Hematopoietic multipotent progenitor cell treated with erythropoietin and hydrocortisone succinate and interleukin-3 and kit ligand, for 17 days (in vitro differentiated cells): ENCODE measurements at regions not wholly inside any gene's neighbourhood (a gene's known extent, or its start where the extent isn't known, plus 50 kb on each side); places are given as distances from the start of the nearest gene placed in this dataset.

Experiments used
- DNase-seq: peaks from one replicate; pipeline ENCODE4 v3.0.0-alpha.2; 2015; ENCODE audit warnings: low spot score

- no peak for DNase-seq
Observed at GRCh38 chr14:97402279-97402678, 605.1 kb downstream of the VRK1 start.

- no peak for DNase-seq
Observed at GRCh38 chr14:97407701-97408407, 610.7 kb downstream of the VRK1 start.

GRCh38 chr14:97408503-97408902, 611.3 kb downstream of the VRK1 start:
- no peak for DNase-seq

GRCh38 chr14:97408937-97409815, 612.0 kb downstream of the VRK1 start:
- no peak for DNase-seq

GRCh38 chr14:97410667-97411620, 613.8 kb downstream of the VRK1 start:
- no peak for DNase-seq

GRCh38 chr14:97411938-97412612, 614.9 kb downstream of the VRK1 start:
- no peak for DNase-seq

GRCh38 chr14:97413022-97413539, 615.9 kb downstream of the VRK1 start:
- DNase-seq = no peak

- no peak for DNase-seq
Observed at GRCh38 chr14:97413966-97414717, 617.0 kb downstream of the VRK1 start.

- no peak for DNase-seq
Observed at GRCh38 chr14:97414718-97415098, 617.5 kb downstream of the VRK1 start.

- DNase-seq = no peak
Observed at GRCh38 chr14:97415907-97416306, 618.7 kb downstream of the VRK1 start.

GRCh38 chr14:97416550-97416949, 619.4 kb downstream of the VRK1 start:
- no peak for DNase-seq

- DNase-seq = no peak
Observed at GRCh38 chr14:97417331-97417730, 620.1 kb downstream of the VRK1 start.

- DNase-seq = no peak
Observed at GRCh38 chr14:97420211-97420610, 623.0 kb downstream of the VRK1 start.

GRCh38 chr14:97426776-97427175, 629.6 kb downstream of the VRK1 start:
- DNase-seq = no peak

- no peak for DNase-seq
Observed at GRCh38 chr14:97428808-97429440, 631.7 kb downstream of the VRK1 start.

- no peak for DNase-seq
Observed at GRCh38 chr14:97432586-97432985, 635.4 kb downstream of the VRK1 start.

GRCh38 chr14:97441740-97442362, 644.7 kb downstream of the VRK1 start:
- no peak for DNase-seq

GRCh38 chr14:97442363-97442762, 645.2 kb downstream of the VRK1 start:
- no peak for DNase-seq

GRCh38 chr14:97443412-97443811, 646.2 kb downstream of the VRK1 start:
- no peak for DNase-seq

- no peak for DNase-seq
Observed at GRCh38 chr14:97444248-97444647, 647.1 kb downstream of the VRK1 start.
